Retina (tissue), 1 donor: ENCODE measurements at regions not wholly inside any gene's neighbourhood (a gene's known extent, or its start where the extent isn't known, plus 50 kb on each side); places are given as distances from the start of the nearest gene placed in this dataset.
A peak's percentile ranks its signal among the peaks of the same experiment; 100 is the strongest.
"Not testable (repeated sequence)": the region's sequence is repeated elsewhere in the genome, so short reads cannot be mapped to it uniquely, and the experiment has no call there.

Source experiments
- DNase-seq: peaks from one replicate; pipeline ENCODE4 v3.0.0-alpha.2; 2016

DNA sequence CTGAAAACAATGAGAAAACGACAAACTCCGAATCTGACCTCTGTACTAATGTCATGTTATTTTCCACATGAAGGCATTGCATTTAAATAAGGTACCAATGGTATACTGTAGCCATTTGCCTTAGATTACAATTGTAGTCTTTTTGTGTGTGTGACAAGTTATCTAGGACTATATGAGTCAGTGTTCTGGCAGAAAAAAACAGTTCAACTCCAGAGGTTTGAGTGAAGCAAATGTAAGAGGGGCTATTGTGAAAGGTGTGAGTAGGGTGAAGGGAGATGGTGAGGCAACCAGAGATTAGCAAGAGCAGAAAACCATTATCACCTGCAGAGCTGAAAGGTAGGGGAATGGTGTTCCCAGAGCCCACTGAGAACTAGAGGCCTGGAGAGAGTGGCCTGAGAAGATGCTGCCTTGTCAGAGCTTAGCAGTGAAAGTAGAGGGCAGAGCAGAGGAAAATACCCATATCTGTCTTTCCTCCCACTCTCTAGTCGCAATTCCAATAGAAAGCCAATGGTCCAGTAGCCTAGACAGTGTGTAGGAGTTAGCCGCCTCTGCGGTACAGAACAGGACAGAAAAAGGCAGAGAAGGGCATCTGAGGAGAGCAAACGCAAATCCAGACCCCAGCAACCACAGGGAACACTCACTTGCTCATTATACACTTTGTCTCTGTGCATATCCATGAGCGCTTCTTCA is 112.2 kb downstream of the DYRK2 start:
- no peak for DNase-seq

DNA sequence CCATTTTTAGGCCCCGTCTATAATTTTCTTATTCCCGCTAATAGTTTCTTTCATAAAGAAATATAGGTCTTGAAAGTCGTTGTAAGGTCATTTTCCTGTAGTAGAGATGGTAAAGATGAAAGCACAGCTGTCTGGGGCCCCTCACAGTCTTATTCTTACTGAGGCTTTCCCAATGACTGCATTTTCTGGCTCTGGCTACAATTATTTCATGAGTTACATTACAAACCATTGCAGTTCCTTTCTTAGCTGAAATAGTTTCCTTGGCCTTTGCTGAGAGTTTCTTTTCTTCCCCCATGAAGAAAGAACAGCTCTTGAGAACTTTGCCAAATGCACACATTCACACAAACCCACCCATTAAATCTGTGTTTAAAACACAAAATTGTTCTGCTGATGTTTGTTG is 113.0 kb downstream of the DYRK2 start:
- no peak for DNase-seq

DNA sequence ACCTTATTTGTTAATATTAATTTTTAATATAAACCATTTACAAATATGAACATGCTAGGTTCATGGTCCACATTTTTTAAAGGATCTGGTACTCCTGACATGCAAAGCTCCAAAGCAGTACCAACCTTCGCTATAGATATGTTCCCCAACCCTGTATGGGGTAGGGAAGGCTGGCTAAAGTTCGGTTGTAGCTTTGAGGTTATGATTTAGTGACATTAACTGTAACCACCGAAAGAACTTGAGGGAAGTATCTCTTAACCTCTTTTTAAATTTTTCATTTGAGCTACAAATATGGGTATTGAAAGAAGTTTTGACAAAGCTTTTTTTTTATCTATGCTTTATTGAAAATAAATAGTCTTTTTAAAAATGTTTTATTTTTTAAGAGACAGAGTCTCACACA is 115.5 kb downstream of the DYRK2 start:
- no peak for DNase-seq

DNA sequence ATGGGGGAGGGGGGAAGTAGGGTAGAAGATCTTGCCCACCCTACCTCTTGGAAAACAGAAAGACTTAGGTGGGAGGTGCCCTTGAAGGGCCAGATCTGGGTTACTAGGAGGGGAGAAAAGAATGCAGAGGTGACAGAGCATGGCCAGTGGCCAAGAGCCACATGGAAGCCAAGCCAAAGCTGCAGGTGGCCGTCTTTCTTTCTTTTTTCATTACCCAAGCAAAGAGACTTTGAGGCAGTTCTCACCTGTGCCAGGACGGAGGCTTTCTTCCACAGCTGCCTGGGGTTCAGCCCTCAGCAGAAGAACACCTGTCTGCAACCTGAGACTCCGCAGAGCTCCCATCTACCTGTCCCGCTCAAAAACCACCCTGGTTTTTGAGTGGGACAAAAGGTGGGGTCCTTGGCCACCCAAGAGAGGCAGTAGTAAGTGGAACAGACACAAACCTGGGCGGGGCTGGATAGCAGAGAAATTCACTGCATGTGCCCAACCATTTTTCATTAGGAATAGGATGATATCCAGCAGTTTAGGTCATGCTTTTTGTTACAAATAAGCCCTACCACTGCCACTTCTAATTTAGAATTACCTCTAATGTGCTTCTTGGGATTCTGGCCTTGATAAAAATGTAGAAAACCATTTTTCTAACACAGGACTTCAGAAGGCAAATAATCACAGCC is 116.5 kb downstream of the DYRK2 start:
- no peak for DNase-seq

DNA sequence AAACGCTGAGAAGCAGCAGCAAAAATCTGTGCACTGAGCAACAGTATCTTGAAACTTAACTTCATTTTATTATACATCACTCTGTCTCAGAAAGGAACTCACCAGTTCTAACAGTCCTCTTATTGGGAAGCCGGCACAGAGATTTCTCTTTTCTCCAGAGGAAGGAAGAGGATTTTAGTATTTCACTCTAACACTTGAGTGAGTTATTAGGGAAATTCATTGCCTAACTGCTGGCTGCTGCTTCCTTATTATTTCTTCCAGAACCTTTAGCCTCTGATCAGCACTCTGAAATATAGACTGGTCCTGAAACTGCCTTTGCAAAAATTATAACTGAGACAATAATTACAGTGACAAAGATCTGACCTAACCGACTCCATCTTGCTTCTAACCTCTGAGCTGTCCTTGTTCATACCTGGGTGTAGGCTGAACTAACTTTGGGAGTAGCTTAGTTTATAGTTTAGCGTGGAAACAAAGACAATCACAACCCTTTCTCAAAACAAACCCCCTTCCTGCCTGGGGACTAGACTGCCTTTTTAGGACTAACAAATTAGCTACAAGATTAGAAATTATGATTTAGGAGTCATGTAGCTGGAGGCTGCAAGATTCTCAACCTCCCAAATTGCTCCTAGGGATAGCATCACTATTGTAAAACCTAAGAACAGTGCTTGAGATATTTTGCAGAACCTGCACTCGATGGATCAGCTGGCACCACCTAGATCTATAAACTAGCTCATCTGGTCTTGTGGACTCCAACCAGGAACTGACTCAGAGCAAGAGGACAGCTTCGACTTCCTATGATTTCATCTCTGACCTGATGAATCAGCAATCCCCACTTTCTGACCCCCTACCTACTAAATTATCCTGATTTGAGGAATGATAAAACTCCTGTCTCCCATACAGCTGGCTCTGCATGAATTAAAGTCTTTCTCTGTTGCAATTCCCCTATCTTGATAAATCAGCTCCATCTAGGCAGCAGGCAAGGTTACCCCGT is 117.5 kb downstream of the DYRK2 start:
- no peak for DNase-seq

DNA sequence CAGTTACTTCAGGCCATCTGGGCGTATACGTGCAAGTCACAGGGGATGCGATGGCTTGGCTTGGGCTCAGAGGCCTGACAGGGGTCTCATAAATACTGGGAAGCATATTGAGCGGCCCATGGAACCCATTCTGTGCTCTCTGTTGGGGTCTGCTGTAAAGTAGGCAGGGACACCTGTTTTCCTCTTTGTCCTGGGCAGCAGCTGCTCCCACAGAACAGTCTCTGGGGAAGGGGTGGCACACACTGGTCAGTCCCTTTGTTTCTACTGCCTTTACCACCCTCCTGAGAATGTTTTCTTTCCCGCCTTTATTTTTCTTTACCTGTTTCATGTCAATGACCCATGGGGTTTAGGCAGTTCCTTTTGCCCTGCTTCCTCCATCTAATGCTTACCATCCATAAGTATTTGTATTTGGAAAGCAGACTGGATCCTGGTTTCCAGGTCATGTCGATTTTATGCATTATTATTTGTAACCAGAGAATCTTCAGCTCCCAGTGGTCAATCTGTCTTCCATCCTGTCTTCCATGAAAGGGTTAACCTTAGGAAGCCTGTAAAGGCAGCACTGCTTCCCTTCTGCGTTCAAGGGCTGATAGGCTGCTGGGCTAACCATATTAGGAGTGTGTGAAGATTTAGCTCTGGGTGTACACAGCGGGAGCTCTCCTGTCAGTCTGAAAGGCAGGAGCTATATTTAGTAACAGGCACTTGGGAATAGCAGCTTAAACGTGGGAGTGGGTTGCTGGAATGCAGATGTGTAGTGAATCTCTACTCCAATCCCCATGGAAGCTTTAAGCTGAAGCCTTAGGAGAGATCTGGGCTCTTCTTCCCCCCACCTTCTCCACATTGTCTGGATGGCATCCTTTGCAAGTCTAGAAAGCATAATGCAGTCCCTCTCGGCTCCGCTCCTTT is 124.0 kb downstream of the DYRK2 start:
- DNase-seq, result peak; percentile 72

DNA sequence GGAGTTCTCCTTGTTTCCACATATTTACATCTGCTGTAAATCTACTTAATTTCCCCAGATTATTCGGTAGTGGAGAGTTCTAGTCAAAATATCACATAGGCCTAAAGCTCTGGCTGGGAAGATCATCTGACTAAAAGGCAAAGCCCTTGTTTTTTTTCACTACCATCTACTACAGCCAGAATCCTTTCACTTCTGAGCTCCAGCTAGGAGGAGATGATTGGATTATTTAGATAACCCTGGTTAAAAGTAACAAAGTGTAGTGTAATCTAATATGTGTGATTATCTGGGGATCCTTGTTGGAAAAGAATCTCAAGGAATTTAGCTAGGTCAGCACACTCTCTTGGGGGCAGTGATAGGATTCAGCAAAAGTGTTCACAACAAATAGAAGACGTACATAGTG is 125.4 kb downstream of the DYRK2 start:
- DNase-seq, result no peak

DNA sequence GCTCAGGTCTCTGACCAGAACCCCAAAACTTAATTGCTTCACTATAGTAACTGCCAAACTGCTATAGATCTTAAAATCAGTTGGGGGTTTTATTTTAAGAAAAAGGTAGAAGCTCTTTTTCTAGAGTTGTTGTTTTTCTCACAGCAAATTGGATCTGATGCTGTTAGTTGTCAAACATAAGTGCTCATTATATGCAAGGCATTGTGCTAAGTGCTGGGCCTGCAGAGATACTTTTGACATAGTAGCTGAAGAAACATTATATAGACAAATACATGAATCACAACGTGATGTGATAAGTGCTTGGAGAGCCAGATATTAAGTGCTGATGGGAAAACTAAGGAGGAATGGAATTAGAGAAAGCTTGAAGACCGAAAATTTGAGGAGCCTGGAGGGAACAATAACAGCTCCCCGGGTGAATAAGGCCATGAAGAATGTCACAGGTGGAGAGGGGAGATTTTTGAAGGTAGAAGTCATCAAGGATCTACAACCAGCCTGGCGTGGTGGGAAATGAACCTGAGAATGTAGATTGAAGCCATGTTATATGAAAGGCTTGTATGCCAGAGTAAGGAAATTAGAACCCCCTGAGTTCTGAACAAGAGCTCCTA is 126.5 kb downstream of the DYRK2 start:
- no peak for DNase-seq

DNA sequence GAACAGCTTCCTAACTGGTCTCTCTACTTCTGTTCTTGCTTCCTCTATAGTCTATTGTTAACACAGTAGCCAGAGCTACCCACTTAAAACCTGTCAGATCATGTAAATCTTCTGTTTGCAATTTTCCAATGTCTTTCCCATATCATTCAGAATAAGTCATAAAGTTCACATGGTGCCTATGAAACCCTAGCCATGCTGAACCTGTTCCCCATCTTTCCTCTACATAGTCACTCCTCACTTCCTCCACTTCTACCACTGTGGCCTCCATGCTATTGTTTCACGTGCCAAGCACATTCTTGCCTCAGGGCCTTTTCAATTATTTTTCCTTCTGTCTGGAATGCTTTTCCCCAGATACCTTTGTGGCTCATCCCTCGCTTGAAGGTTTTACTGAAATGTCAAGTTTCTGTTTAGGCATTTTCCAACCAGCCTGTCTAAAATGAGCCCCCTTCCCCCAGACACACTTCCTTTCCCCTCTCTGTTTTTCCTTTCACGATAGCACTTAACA is 132.1 kb downstream of the DYRK2 start:
- DNase-seq, result no peak

DNA sequence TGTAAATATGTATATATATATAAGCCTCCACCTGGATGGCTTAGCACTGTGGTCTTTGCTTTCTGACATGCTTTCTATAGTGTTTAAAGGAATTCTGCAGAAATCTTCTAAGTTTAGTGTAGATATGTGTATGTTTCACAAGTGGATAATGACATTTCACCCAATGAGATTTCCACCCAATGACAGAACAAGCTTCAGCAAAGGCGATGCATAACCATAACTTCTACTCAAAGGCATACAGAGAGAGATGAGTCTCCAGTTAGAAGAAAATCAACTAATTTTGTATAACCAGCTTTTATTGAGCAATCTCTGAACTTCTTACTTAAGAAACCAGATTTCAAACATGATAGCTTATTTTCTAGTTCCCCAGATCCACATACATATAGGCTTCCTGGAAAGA is 134.0 kb downstream of the DYRK2 start:
- DNase-seq, result no peak

DNA sequence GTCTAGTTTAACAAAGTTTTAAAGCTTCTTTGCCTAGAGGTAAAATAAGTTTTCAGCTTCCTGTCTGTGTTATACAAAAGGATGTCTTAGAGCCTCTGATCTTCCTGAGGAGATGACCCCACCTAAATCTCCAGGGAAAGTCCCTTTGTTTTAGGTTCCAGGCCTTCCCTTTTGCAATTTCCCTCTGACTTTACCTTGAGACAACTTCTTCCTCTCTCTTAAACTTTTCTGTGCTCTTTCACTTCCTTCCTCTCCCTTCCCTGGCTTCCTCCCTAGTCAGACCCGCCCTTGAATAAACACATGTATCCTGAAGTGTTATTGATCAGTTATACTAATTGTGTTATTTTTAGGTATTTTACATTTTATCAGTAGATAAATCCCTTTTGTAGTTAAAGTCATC is 134.8 kb downstream of the DYRK2 start:
- DNase-seq, result no peak

DNA sequence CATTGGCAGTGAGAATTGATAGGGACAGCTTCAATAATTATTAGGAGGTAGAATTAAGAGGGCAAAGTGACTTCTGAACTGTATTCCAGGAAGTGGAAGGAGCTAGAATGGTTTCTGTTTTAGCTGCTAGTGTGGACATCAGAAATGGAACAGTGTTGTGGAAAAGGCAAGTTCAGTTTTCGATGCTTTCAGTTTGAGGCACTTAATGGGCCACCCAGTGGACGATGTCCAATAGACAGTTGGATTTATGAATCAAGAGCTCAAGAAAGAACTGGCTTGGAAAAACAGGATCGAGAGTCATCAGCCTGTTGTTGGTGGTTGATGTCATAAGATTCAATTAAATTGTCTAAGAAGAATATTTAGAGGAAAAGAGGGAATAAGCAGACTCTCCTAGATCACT is 136.3 kb downstream of the DYRK2 start:
- DNase-seq, result no peak

DNA sequence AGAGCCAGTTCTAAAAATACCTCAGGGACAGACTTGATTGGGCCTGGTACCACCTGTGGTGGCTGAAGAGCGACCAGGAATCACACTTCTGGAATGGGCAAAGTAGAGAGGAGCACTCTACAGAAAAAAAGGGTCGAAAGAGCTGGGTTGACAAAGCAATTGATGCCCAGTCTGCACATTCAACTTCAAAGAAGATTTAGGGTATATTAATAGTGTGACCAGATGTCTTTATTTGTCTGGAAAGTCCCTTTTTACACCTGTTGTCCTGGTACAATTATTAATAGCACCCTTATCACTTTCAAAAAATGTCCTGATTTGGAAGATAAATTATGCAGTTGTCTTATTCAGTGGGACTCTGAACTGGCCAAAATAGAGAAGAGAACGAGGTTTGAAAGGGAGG is 137.5 kb downstream of the DYRK2 start:
- no peak for DNase-seq

DNA sequence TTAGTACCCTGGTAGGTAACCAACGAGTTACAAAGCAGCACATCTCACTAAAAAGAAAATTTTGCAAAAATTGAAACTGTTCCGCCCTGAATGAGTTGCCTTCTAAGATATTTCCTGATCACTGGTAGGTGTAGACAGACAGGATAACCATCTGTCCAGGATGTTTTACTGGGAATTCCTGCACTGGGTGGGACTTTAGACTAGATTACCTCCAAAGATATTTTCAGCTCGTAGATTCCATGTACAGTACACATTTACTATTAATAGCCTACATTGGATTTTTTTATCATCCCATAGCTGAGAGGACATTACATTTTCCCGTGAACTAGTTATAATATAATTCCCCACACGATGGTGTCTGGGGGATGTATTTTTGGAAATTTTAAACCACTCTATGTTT is 139.6 kb downstream of the DYRK2 start:
- no peak for DNase-seq

DNA sequence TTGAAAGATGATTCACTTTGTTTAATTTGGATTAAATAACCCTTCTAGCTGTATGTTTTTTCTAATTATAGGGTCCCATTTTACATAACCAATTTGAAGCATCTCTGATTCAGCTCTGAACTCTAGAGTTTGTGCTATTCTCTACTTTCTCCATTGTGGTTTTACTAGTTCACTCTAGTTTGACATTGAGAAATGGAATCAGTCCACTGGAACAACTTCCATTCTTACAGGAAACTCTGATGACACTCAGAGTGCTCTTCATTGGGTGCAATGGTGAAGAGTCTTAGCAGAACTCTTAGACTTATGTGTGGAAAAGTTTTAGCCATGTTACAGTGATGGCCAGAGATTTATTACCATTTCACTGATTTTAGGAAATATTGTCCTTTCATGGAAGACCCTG is 140.7 kb downstream of the DYRK2 start:
- no peak for DNase-seq

DNA sequence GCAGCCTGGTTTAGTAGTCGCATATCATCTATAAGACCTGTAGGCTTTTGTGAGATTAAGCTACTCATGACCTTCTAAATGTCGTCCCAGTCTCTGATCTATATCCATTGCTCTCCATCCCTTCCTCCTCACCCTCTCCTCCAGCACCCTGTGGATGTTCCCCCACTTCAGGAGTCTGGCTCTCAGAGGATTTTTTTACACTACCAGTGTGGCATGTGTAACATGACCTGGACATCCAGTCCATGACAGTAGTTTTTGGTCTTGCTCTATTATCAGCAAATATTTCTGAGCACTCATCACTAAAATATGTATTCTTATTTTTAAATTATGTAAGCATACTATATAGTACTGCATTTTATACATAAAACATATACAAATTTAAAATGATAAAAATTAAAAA is 142.1 kb downstream of the DYRK2 start:
- no peak for DNase-seq

DNA sequence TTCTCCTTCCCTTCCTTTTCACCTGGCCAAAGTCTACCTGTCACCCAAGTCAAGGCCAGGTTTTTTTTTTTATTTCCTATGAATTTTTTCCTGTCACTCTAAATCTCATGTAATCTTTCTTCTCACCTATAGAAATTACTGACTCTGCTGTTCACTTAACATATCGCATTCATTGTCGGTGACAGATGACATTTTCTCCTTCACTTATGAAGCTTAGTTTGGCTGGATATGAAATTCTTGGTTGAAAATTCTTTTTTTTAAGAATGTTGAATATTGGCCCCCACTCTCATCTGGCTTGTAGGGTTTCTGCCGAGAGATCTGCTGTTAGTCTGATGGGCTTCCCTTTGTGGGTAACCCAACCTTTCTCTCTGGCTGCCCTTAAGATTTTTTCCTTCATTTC is 142.8 kb downstream of the DYRK2 start:
- not testable (repeated sequence) for DNase-seq

DNA sequence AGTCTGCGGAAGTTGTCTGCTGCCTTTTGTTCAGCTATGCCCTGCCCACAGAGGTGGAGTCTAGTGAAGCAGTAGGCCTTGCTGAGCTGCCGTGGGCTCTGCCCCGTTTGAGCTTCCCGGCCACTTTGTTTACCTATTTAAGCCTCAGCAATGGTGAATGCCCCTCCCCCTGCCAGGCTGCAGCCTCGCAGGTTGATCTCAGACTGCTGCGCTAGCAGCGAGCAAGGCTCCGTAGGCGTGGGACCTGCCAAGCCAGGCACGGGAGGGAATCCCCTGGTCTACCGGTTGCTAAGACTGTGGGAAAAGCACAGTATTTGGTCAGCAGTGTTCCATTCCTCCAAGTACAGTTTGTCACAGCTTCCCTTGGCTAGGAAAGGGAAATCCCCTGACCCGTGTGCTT is 143.6 kb downstream of the DYRK2 start:
- DNase-seq, result no peak

DNA sequence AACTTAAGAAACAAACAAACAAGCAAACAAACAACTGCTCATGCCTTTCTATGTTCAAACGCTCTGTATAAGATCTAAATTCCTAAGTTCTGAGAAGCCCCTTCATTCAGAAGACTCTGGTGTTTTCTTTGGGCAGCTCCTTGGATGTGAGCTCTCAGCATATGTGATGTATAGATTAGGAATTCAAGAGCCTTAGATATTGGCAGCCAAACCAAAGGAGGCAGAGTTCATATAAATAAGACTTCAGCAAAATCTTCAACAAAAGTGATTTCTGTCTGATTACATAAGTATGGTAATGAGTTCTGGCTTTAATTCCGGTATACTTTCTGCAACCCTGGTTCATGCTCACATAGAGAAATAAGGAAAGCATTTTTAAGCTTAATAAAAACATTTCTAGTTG is 145.6 kb downstream of the DYRK2 start:
- DNase-seq, result no peak

DNA sequence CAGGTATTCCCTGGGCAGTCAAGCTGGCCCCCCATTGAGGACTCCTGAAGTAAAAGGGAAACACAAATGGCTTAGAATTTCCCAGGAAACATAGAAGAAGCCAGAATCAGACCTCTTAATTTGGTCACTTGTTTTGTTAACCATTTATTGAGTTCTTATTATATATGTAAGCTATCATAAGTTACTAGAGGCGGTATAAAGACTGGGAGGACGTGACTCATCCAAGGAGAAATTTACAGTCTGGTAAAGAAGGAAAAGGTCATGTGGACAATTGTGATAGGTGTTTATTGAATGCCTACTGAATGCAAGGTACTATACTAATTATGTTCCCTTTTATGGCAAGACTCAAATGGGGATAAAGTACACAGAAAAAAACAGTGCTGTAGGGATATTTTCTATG is 146.7 kb downstream of the DYRK2 start:
- DNase-seq, result no peak

DNA sequence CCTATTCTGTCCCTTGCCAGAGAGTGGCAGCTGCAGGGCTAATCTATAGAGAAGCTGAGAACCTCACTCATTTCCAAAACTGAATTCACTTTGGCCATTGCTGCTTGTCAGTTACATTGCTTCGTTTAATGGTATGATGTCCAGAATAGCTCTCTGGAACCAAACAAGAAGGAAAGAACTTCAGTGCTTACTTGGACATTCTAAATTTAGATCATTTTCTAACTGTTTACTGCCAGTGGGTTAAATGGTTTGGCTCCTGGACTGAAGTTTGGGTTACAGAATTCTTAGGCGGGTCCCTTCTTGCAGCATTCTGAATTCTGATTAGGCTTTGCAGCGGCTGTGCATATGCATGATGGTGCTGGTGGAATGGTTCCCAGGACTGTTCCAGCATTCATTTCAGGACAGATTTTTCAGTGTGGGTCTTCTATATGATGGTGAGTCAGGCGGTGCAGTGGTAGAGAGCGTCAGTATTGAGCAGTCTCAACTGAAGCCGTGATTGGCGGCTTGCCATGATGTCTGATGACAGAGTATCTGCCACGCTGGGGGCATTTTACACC is 148.7 kb downstream of the DYRK2 start:
- no peak for DNase-seq

DNA sequence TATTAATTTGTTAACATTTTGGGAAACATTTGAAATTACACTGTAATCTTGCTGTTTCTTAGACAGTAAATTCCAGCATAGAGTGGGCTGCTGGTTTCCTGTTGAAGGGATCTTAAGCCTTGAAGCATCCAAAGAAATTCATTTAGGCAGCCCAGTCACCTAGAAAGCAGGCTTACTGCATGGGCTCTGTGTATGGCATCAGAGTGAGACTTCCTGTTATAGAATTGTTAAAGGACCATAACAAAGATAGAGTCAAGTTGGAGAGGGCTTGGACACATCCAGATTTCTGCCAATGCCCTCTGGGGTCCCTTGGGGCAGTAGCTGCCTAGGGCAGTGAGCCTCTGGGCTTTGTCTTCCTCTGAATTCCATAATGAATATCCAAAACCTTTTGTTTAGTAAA is 149.2 kb downstream of the DYRK2 start:
- DNase-seq, result no peak
